Transverse colon (tissue), 4 donors: ENCODE measurements at regions not wholly inside any gene's neighbourhood (a gene's known extent, or its start where the extent isn't known, plus 50 kb on each side); places are given as distances from the start of the nearest gene placed in this dataset.
"Not testable (repeated sequence)": the region's sequence is repeated elsewhere in the genome, so short reads cannot be mapped to it uniquely, and the experiment has no call there.

ENCODE experiments used
- EP300 ChIP-seq: sonication (generic); formaldehyde crosslinking; IDR thresholded peaks from one replicate; pipeline ENCODE4 v1.6.1; 2017; ENCODE audit warnings: antibody characterized with exemption, low read depth
- POLR2A ChIP-seq: fragments of 450-650 bp; IDR thresholded peaks from one replicate; pipeline ENCODE4 v1.6.1; 2016; ENCODE audit warnings: antibody characterized with exemption, mild to moderate bottlenecking, moderate library complexity
- POLR2AphosphoS5 ChIP-seq, 3 donors: sonication (generic); formaldehyde crosslinking; IDR thresholded peaks; one replicate each; pipeline ENCODE4 v1.6.1; 2016; ENCODE audit warnings: antibody characterized with exemption in 3 of 3
- TF ChIP-seq, protein P1 (sequence below), 5 experiments: fragments of 200-600 bp in 3 of 5; fragments of 450-650 bp in 2 of 5; sonication (generic) in 3 of 5; IDR thresholded peaks; 1 replicate in 2 of 5; 2 replicates in 3 of 5; pipeline ENCODE4 v1.5.1; 2016 to 2017; ENCODE audit warnings: antibody characterized with exemption in 5 of 5, inconsistent platforms in 3 of 5, mild to moderate bottlenecking in 2 of 5, moderate library complexity in 1 of 5

GRCh38 chr1:121068738-121069499, 115.2 kb downstream of the FAM72B start:
- TF ChIP-seq POLR2AphosphoS5 (IDR thresholded peaks at IDR 0.05); POLR2A; EP300: not testable (repeated sequence)
- TF ChIP-seq, protein P1, sequence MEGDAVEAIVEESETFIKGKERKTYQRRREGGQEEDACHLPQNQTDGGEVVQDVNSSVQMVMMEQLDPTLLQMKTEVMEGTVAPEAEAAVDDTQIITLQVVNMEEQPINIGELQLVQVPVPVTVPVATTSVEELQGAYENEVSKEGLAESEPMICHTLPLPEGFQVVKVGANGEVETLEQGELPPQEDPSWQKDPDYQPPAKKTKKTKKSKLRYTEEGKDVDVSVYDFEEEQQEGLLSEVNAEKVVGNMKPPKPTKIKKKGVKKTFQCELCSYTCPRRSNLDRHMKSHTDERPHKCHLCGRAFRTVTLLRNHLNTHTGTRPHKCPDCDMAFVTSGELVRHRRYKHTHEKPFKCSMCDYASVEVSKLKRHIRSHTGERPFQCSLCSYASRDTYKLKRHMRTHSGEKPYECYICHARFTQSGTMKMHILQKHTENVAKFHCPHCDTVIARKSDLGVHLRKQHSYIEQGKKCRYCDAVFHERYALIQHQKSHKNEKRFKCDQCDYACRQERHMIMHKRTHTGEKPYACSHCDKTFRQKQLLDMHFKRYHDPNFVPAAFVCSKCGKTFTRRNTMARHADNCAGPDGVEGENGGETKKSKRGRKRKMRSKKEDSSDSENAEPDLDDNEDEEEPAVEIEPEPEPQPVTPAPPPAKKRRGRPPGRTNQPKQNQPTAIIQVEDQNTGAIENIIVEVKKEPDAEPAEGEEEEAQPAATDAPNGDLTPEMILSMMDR (IDR thresholded peaks at IDR 0.05) = not testable (repeated sequence)
